ENCODE measurements at regions not wholly inside any gene's neighbourhood (a gene's known extent, or its start where the extent isn't known, plus 50 kb on each side); places are given as distances from the start of the nearest gene placed in this dataset.

- CTCF ChIA-PET = no interaction called here
- intact Hi-C loops (cut with micrococcal nuclease) = no loop called here
- H3K4me3 Mint-ChIP-seq = no peak overlapping the region
- no peak overlapping the region for H3K27ac Mint-ChIP-seq
- H3K4me1 Mint-ChIP-seq (ENCODE audit: low read depth) = no peaks in the 10 kb centered on the region
- peaks cover 4% of the 10 kb centered on the region for H3K9me3 Mint-ChIP-seq
- H3K36me3 Mint-ChIP-seq (ENCODE audit: low read depth) = no peaks in the 10 kb centered on the region
- no peaks in the 10 kb centered on the region for H3K27me3 Mint-ChIP-seq (ENCODE audit: low read depth)
- no peak for DNase-seq
Measured at GRCh38 chr16:63623551-63624039, 1498.3 kb downstream of the CDH11 start.

- Mint-ChIP-seq H3K27me3 (ENCODE audit: low read depth) (no peaks in the 10 kb centered on the region), H3K36me3 (ENCODE audit: low read depth) (no peaks in the 10 kb centered on the region), H3K9me3 (peaks cover 2% of the 10 kb centered on the region), H3K27ac (no peak overlapping the region), H3K4me3 (no peak overlapping the region), H3K4me1 (ENCODE audit: low read depth) (no peaks in the 10 kb centered on the region)
- DNase-seq = no peak
- CTCF ChIA-PET = no interaction called here
- intact Hi-C loops (cut with micrococcal nuclease) = no loop called here
Measured at GRCh38 chr16:63618896-63619485, 1502.9 kb downstream of the CDH11 start.

DNA sequence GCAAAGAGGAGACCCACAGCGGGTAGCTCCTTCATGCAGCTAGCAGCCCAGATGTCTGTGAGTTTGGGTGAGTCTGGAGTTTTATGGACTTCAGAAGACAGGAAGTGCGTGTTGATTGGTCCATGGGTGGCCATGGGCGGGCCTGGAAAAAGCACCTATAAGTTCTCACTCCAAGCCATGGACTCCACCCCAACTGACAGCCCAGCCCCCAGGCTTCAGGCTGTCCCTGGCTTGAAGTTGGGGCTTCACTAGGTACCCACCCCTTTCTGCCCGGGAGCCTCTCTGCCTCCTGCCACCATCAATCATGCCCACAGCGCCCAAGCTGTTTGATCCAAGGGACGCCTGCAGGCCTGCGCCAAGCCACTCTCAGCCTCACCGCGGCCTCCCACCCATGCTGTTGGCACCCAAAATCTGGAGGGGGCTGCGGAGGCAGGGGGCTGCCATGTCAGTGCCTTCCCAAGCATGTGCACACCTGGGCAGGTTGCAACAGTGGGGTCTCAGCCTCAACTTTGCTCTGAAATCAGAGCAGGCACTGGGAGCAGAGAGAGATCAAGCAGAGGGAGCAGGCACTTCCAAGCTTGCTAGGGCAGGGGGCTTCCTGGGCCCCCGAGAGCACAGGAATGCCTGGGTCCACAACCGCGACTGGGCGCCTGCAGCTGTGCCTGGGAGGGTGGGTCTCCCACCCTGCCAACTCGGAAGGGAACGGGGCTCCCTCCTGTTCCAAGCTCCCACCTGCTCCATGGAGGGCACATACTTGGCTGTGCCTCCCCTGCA, 1503.7 kb downstream of the CDH11 start:
- H3K27ac Mint-ChIP-seq = no peak overlapping the region
- CTCF ChIA-PET = no interaction called here
- peaks cover 7% of the 10 kb centered on the region for H3K9me3 Mint-ChIP-seq
- no peak for DNase-seq
- H3K27me3 Mint-ChIP-seq (ENCODE audit: low read depth) = no peaks in the 10 kb centered on the region
- no peak overlapping the region for H3K4me3 Mint-ChIP-seq
- H3K4me1 Mint-ChIP-seq (ENCODE audit: low read depth) = no peaks in the 10 kb centered on the region
- H3K36me3 Mint-ChIP-seq (ENCODE audit: low read depth) = no peaks in the 10 kb centered on the region
- intact Hi-C loops (cut with micrococcal nuclease) = no loop called here

DNA sequence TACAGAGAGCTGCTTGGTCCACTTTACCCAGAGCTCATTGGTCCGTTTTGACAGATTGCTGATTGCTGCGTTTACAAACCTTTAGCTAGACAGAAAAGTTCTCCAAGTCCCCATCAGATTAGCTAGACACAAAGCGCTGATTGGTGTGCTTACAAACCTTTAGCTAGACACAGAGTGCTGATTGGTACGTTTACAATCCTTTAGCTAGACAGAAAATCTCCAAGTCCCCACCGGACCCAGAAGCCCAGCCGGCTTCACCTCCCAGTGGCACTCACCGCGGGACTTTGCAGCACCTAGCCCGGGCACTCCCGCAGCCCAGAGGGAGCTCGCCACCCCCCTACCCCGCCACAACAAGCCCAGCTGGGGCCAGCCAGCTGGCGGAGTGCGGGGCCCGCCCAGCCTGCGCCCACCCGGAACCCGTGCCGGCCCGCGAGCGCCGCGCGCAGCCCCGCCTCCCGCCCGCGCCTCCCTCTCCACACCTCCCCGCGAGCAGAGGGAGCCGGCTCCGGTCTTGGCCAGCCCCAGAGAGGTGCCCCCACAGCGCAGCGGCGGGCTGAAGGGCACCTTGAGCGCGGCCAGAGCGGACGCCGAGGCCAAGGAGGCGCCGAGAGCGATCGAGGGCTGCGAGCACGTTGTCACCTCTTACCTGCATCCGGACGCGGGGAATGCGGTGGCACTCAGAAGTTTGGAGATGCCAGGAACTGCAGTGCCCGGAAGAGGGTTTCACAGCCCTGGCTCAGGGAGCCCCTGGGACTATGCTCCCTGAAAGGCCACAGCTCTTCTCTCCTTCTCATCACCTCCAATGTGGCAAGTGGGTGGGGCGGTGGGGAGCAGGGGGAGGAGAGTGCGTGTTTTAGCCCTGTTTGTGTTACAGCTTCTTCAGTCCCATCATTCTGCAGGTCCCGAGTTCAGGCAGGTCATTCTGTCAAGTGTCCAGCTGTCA, 1504.5 kb downstream of the CDH11 start:
- H3K4me3 Mint-ChIP-seq = no peak overlapping the region
- CTCF ChIA-PET = no interaction called here
- DNase-seq = no peak
- intact Hi-C loops (cut with micrococcal nuclease) = no loop called here
- H3K27me3 Mint-ChIP-seq (ENCODE audit: low read depth) = no peaks in the 10 kb centered on the region
- H3K4me1 Mint-ChIP-seq (ENCODE audit: low read depth) = no peaks in the 10 kb centered on the region
- peaks cover 8% of the 10 kb centered on the region for H3K9me3 Mint-ChIP-seq
- no peaks in the 10 kb centered on the region for H3K36me3 Mint-ChIP-seq (ENCODE audit: low read depth)
- no peak overlapping the region for H3K27ac Mint-ChIP-seq

GRCh38 chr16:63614429-63614828, 1507.4 kb downstream of the CDH11 start:
- peaks cover 8% of the 10 kb centered on the region for H3K9me3 Mint-ChIP-seq
- CTCF ChIA-PET = no interaction called here
- no peaks in the 10 kb centered on the region for H3K4me1 Mint-ChIP-seq (ENCODE audit: low read depth)
- H3K4me3 Mint-ChIP-seq = no peak overlapping the region
- no peak for DNase-seq
- H3K27ac Mint-ChIP-seq = no peak overlapping the region
- intact Hi-C loops (cut with micrococcal nuclease) = no loop called here
- H3K27me3 Mint-ChIP-seq (ENCODE audit: low read depth) = no peaks in the 10 kb centered on the region
- no peaks in the 10 kb centered on the region for H3K36me3 Mint-ChIP-seq (ENCODE audit: low read depth)

GRCh38 chr16:63613701-63614100, 1508.2 kb downstream of the CDH11 start:
- CTCF ChIA-PET = no interaction called here
- H3K4me1 Mint-ChIP-seq (ENCODE audit: low read depth) = no peaks in the 10 kb centered on the region

DNA sequence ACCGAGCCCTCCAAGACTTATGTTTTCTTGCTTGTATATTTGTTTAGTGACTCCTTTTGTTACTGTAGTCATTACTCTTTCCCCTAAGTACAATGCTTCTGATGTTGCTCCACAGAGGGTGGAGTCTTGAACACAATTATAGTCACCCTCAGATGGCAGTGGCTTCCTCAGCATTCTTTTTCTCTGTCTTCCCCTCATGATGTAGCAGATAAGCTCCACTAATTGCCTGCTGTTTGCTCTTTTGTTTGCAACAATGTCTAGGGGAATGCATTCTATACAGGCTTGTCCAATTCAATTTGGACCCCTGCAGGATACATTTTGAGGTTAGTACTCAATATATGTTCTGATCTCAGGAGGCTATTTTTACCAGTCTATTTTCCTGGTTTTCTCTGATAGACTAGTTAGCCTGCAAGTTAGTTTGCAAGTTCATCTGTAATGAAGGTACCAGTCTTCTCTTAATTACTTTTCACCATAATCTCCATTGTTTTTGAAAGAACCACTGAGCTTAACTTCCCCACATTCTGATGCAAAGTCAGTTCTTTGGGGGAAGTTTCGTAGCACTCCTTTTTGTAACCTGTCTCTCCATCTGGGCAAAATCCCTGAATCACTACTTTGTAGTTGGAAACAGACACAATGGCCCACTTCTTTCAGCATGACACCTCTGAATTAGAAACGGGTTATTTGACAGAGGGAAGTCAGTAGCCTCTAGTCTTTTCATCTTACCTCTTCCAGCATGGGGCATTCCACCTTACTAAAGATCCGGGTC, 1509.2 kb downstream of the CDH11 start:
- Mint-ChIP-seq H3K9me3 (peaks cover 13% of the 10 kb centered on the region), H3K4me3 (no peak overlapping the region), H3K27me3 (ENCODE audit: low read depth) (no peaks in the 10 kb centered on the region), H3K27ac (no peak overlapping the region), H3K4me1 (ENCODE audit: low read depth) (no peaks in the 10 kb centered on the region), H3K36me3 (ENCODE audit: low read depth) (no peaks in the 10 kb centered on the region)
- DNase-seq = no peak
- intact Hi-C loops (cut with micrococcal nuclease) = no loop called here
- CTCF ChIA-PET = no interaction called here

More at GRCh38 chr16:63613701-63614100, 1508.2 kb downstream of the CDH11 start:
- no peak overlapping the region for H3K4me3 Mint-ChIP-seq
- intact Hi-C loops (cut with micrococcal nuclease) = no loop called here
- peaks cover 13% of the 10 kb centered on the region for H3K9me3 Mint-ChIP-seq
- no peak for DNase-seq
- H3K27me3 Mint-ChIP-seq (ENCODE audit: low read depth) = no peaks in the 10 kb centered on the region
- no peak overlapping the region for H3K27ac Mint-ChIP-seq
- H3K36me3 Mint-ChIP-seq (ENCODE audit: low read depth) = no peaks in the 10 kb centered on the region

GRCh38 chr16:63606778-63607177, 1515.1 kb downstream of the CDH11 start:
- intact Hi-C loops (cut with micrococcal nuclease) = no loop called here
- CTCF ChIA-PET = no interaction called here
- no peak overlapping the region for H3K27ac Mint-ChIP-seq
- H3K4me1 Mint-ChIP-seq (ENCODE audit: low read depth) = no peaks in the 10 kb centered on the region
- no peaks in the 10 kb centered on the region for H3K27me3 Mint-ChIP-seq (ENCODE audit: low read depth)
- no peaks in the 10 kb centered on the region for H3K36me3 Mint-ChIP-seq (ENCODE audit: low read depth)
- no peak overlapping the region for H3K4me3 Mint-ChIP-seq
- DNase-seq = no peak
- peaks cover 9% of the 10 kb centered on the region for H3K9me3 Mint-ChIP-seq

GRCh38 chr16:63602206-63602927, 1519.5 kb downstream of the CDH11 start:
- H3K27ac Mint-ChIP-seq = no peak overlapping the region
- no peaks in the 10 kb centered on the region for H3K4me1 Mint-ChIP-seq (ENCODE audit: low read depth)
- CTCF ChIA-PET = no interaction called here
- intact Hi-C loops (cut with micrococcal nuclease) = no loop called here
- DNase-seq = no peak
- no peaks in the 10 kb centered on the region for H3K27me3 Mint-ChIP-seq (ENCODE audit: low read depth)
- no peaks in the 10 kb centered on the region for H3K36me3 Mint-ChIP-seq (ENCODE audit: low read depth)
- peaks cover 16% of the 10 kb centered on the region for H3K9me3 Mint-ChIP-seq
- no peak overlapping the region for H3K4me3 Mint-ChIP-seq

DNA sequence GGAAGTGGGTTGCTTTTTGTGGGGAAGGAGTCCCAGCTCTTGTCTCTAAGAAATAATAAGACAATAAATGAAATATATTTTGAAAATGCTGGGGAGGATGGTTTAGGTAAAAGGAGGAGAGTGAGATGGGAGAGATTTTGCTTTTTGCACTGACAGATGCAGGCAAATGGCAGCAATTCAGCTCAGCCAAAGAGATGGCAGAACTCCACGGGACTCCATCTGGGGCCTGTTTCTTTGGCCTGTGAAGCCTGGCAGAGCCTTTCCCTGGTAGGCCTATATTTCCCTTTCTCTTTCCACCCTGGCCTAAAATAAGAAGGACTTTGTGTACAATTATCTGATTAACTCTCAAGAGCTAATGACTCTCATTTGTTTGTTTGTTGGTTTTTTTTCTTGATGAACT, 1525.1 kb downstream of the CDH11 start:
- Mint-ChIP-seq H3K27ac (no peak overlapping the region), H3K4me1 (ENCODE audit: low read depth) (no peaks in the 10 kb centered on the region), H3K9me3 (peaks cover 17% of the 10 kb centered on the region), H3K36me3 (ENCODE audit: low read depth) (no peaks in the 10 kb centered on the region), H3K4me3 (no peak overlapping the region), H3K27me3 (ENCODE audit: low read depth) (no peaks in the 10 kb centered on the region)
- intact Hi-C loops (cut with micrococcal nuclease) = no loop called here
- no peak for DNase-seq
- CTCF ChIA-PET = no interaction called here

DNA sequence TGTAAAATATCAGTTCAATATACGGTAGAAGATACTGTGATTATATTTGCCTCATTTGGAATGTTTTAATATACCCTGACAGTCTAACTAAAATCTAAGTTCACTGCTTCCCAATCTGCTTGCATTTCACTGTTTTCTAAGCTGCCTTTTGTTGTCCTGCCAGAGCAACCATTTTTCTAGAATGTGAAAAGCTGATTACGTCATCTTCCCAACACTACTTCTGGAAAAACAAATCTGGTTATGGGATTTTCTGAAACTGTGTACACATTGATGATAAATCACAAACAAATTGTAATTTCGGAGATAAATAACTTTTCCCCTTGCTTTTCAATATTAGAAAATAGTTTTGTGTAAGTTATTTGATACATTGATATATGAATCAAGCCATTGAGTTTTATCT, 1529.0 kb downstream of the CDH11 start:
- Mint-ChIP-seq H3K9me3 (peaks cover 10% of the 10 kb centered on the region), H3K4me1 (ENCODE audit: low read depth) (no peaks in the 10 kb centered on the region), H3K27me3 (ENCODE audit: low read depth) (no peaks in the 10 kb centered on the region), H3K4me3 (no peak overlapping the region), H3K36me3 (ENCODE audit: low read depth) (no peaks in the 10 kb centered on the region), H3K27ac (no peak overlapping the region)
- no peak for DNase-seq
- CTCF ChIA-PET = no interaction called here
- intact Hi-C loops (cut with micrococcal nuclease) = no loop called here
